NCI-H2227 (cell line): ENCODE measurements at regions not wholly inside any gene's neighbourhood (a gene's known extent, or its start where the extent isn't known, plus 50 kb on each side); places are given as distances from the start of the nearest gene placed in this dataset.

Source experiments
- DNase-seq: peaks from one replicate; lab custom pipeline; 2025; ENCODE audit not compliant: unreplicated experiment; lab: John Stamatoyannopoulos, UW

DNA sequence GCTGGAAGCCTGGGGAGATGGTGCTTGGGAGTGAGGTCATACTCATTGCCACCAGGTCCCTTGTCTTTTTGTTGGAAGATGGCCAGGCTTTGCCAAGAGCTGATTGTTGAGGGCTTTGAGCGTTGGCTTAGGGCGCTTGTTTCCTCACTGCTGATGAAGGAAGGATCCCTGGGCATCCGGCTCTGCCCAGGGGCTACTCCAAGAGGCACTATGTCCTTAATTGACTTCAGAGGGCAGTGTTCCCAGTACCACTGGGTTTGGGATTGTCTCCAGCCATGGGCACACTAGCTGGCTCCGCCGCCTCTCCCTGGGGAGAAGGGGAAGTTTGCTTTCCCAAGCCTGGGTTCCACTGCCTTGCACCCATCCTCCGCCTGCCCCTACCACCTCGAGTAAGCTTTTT is 57.2 kb upstream of the RGMA start:
- DNase-seq, result no peak

DNA sequence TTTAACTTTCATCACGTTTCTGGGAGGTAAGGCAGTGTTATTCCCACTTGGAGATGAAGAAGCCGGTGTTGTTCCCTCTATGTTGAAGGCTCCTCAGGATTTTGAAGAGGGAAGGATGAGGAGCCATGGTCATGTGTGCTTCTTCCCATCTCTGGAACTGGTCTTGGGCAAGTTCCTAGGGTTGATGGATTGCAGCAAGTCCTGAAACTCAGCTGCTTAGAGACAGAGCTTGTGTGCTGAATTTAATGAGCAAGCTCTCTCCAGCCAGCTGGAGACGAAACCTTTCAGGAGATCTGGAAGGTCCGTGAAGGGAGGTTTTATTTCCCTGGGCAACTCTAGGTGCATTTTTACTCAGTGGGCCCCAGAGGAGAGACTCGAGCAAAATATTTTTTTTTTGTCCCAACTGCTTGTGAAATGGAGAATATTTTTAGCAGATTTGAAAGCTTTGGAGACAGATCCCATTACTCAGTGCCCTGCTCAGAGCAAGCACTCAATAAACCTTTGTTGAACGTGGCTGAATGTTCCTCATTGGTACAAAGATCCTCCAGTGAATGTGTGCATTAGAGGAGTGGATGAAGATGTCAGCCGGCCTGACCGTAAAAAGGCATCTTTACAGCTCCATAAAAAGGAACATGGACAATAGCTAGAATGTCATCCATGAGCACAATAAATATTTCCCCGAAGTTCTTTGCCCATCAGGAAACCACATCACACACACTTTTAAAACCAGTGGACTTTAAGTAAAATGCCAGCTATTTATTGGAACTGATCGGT is 55.6 kb upstream of the RGMA start:
- no peak for DNase-seq

DNA sequence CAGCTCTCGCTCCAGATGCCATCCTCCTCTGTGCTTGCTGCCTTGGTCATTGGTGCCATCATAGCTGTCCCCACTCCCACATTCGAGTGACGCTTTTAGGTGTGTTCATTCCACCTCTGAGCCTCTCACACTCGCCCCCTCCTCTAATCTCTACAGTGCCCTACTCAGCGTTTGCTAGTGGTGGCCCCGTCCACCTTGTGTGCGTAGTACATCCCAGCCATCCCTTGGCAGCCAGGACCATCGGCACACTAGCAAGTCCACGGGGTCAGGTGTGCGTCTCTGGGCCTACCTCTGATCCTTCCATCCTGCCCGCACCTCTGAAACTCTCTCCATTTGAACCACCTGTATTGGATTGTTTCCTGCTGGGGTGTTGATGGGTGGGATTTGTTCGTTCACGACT is 54.2 kb upstream of the RGMA start:
- DNase-seq, result no peak

DNA sequence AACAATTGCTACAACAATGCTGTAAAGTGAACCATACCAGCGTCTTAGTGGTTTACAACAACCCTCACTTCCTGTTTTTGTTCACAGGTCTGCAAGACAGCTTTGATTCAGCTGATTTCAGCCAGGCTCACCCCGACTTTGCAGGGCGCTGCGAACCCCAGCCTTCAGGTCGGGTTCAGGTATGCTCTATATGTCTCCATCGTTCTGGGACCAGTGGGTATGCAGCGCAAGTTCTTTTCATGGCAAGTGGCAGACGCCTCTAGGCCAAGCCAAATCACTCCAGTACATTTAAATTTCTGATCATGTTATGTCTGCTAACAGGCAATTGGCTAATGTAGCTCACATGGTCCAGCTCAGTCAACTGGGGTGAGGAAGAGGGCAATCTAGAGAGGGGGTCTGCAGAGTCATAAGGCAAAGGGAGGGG is 52.4 kb upstream of the RGMA start:
- no peak for DNase-seq

DNA sequence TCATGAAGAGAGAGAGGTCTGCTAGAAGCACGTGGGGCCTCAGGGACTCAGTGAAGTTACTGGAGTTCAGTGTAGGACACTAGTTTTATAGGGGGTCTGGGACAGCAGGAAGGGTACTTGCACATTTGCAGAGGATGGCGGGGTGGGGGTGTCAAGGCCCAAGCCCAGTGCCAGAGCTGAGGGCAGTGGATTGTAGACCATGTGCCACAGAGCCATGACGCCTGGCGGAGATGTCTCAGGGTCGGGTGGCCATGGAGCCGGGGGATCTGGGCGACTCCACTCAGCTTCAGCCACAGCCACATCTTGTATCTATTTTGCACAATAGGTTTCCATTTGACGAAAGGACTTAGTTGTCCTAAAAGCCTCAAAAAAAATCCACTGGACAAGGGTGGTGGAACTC is 50.4 kb upstream of the RGMA start:
- DNase-seq, result no peak

DNA sequence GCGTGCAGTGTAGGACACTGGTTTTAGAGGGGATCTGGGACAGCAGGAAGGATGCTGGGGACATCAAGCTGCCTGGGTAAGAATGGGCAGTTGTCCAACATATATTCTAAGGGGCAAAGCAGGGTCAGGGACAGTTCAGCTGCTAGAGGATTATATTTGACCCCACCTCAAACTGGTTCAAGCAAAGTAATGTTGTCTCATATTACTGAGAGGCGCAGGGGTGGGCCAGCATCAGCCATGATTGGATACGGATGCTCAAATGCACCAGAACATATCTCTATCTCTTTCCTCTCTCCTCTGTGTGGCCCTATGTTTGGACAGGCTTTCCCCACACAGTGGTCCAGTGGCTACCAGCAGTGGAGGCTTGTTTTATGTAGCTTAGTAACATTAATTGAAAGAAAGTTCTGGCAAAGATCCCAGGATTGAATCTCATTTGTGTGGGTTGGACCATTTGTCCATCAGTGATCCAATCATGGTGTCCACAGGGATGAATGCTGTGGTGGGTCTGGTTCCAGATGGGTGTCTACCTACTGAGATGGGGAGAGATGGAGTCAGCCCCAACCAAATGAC is 49.8 kb upstream of the RGMA start:
- DNase-seq, result no peak
